Ascending aorta (tissue), 2 donors: ENCODE measurements at regions not wholly inside any gene's neighbourhood (a gene's known extent, or its start where the extent isn't known, plus 50 kb on each side); places are given as distances from the start of the nearest gene placed in this dataset.

ENCODE experiments used
- DNase-seq, 2 donors: peaks; one replicate each; pipeline ENCODE4 v3.0.0-alpha.2; 2019; ENCODE audit warnings: low spot score in 2 of 2
- H3K27ac ChIP-seq, 2 donors: fragments of 200-600 bp; sonication (generic); one replicate each; pipeline ENCODE4 v1.5.1; 2016 to 2017; ENCODE audit warnings: mild to moderate bottlenecking in 1 of 2
- H3K27me3 ChIP-seq: fragments of 200-600 bp; sonication (generic); one replicate; pipeline ENCODE4 v1.5.1; 2017
- H3K36me3 ChIP-seq, 2 donors: fragments of 200-600 bp; sonication (generic); one replicate each; pipeline ENCODE4 v1.5.1; 2016
- H3K4me1 ChIP-seq, 2 donors: fragments of 200-600 bp; sonication (generic); one replicate each; pipeline ENCODE4 v1.5.1; 2016 to 2017; ENCODE audit warnings: mild to moderate bottlenecking in 1 of 2
- H3K4me3 ChIP-seq, 2 donors: fragments of 200-600 bp; sonication (generic); one replicate each; pipeline ENCODE4 v1.5.1; 2016 to 2017; ENCODE audit warnings: mild to moderate bottlenecking in 1 of 2
- H3K9me3 ChIP-seq, 2 donors: fragments of 200-600 bp; sonication (generic); one replicate each; pipeline ENCODE4 v1.5.1; 2016
- CTCF ChIP-seq, 3 experiments: fragments of 200-600 bp in 2 of 3; fragments of 450-650 bp in 1 of 3; sonication (generic) in 2 of 3; IDR thresholded peaks; one replicate each; pipeline ENCODE4 v1.5.1; 2016 to 2019; ENCODE audit warnings: antibody characterized with exemption in 3 of 3, mild to moderate bottlenecking in 1 of 3, moderate library complexity in 1 of 3
- intact Hi-C: fragments of 100-400 bp; cut with DNase I; formaldehyde crosslinking; loops from one replicate; pipeline ENCODE4 v1.15.1; 2023

- Histone ChIP-seq H3K9me3 (no peaks in the 10 kb centered on the region), H3K4me3 (no peak overlapping the region), H3K36me3 (no peaks in the 10 kb centered on the region), H3K27ac (no peak overlapping the region), H3K4me1 (no peaks in the 10 kb centered on the region), H3K27me3 (no peaks in the 10 kb centered on the region)
- intact Hi-C loops, result no loop called here
- no peak for TF ChIP-seq CTCF (IDR thresholded peaks at IDR 0.05)
- DNase-seq, result no peak
Observed at GRCh38 chr12:77118696-77119095, 53.3 kb upstream of the E2F7 start.

DNA sequence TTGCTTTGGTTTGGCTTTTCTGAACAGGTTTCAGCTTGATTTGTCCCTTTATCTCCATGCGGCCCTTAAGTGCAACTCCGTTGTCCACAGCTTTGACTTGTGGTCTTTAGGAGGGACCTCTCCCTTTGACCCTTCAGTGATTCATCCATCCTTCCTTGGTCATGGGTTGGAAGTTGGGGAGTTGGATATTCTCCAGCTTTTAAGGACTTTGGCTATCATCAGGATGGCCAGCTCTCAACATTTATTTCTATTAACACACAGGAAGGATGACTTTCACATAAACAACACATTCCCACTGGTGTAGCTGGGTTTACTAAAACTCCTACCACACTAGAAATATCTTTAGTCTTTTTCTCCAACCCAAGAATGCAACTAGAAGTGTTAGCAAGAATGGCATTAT, 50.9 kb upstream of the E2F7 start:
- Histone ChIP-seq H3K27me3 (no peaks in the 10 kb centered on the region), H3K4me1 (no peaks in the 10 kb centered on the region), H3K36me3 (no peaks in the 10 kb centered on the region), H3K4me3 (no peak overlapping the region), H3K27ac (no peak overlapping the region), H3K9me3 (no peaks in the 10 kb centered on the region)
- no peak for DNase-seq
- TF ChIP-seq CTCF (IDR thresholded peaks at IDR 0.05), result no peak
- intact Hi-C loops, result no loop called here

- Histone ChIP-seq H3K9me3 (no peaks in the 10 kb centered on the region), H3K36me3 (no peaks in the 10 kb centered on the region), H3K4me1 (no peaks in the 10 kb centered on the region), H3K27me3 (no peaks in the 10 kb centered on the region), H3K4me3 (no peak overlapping the region), H3K27ac (no peak overlapping the region)
- TF ChIP-seq CTCF (IDR thresholded peaks at IDR 0.05), result no peak
- intact Hi-C loops, result no loop called here
- no peak for DNase-seq
Observed at GRCh38 chr12:77115471-77115870, 50.1 kb upstream of the E2F7 start.
